HFFc6 (cell line): ENCODE measurements at regions not wholly inside any gene's neighbourhood (a gene's known extent, or its start where the extent isn't known, plus 50 kb on each side); places are given as distances from the start of the nearest gene placed in this dataset.

Experiments
- DNase-seq: peaks from one replicate; pipeline ENCODE4 v3.0.0-alpha.2; 2018
- H3K27ac Mint-ChIP-seq: 2 replicates; pipeline ENCODE4 v1.8.0; 2020; ENCODE audit warnings: mild to moderate bottlenecking, mixed read lengths
- H3K27me3 Mint-ChIP-seq: 2 replicates; pipeline ENCODE4 v1.8.0; 2021; ENCODE audit warnings: mild to moderate bottlenecking, moderate library complexity, mixed read lengths; ENCODE audit not compliant: insufficient read depth
- H3K36me3 Mint-ChIP-seq: 2 replicates; pipeline ENCODE4 v1.8.0; 2021; ENCODE audit warnings: low read depth, mixed read lengths
- H3K4me1 Mint-ChIP-seq: 2 replicates; pipeline ENCODE4 v1.8.0; 2020; ENCODE audit warnings: low read depth, mixed read lengths
- H3K4me3 Mint-ChIP-seq: 2 replicates; pipeline ENCODE4 v1.8.0; 2020; ENCODE audit warnings: mild to moderate bottlenecking, moderate library complexity, mixed read lengths
- H3K9me3 Mint-ChIP-seq: 2 replicates; pipeline ENCODE4 v1.8.0; 2020; ENCODE audit warnings: mild to moderate bottlenecking, mixed read lengths
- TF ChIP-seq, protein P1 (sequence below): fragments of 200-600 bp; sonication (generic); IDR thresholded peaks from 2 replicates; pipeline ENCODE4 v1.5.0; 2021; ENCODE audit warnings: antibody characterized with exemption, mild to moderate bottlenecking

DNA sequence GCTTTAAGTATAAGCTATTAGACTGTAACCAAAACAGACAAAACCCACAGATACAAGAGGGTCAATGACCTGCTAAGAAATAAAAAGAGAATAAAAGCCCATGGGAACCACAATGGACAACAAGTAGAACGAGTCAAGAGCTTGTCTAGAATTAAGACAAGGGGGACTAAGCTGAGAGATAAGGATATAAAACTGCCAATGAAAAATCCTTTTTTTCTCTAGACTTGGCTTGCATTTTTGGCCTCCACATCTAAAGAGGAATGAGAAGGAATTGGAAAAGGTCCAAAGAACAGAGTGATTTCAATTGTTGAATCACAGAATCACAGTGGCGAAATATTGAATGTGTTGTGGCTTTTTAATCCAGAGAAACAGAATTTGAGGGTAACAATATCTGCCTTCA lies 135.7 kb downstream of the QDPR start:
- no peak overlapping the region for H3K4me3 Mint-ChIP-seq
- H3K27ac Mint-ChIP-seq = no peak overlapping the region
- peak; percentile 2 for DNase-seq
- no peaks in the 10 kb centered on the region for H3K36me3 Mint-ChIP-seq
- peaks cover 10% of the 10 kb centered on the region for H3K27me3 Mint-ChIP-seq
- H3K4me1 Mint-ChIP-seq = no peaks in the 10 kb centered on the region
- no peaks in the 10 kb centered on the region for H3K9me3 Mint-ChIP-seq
- TF ChIP-seq, protein P1, sequence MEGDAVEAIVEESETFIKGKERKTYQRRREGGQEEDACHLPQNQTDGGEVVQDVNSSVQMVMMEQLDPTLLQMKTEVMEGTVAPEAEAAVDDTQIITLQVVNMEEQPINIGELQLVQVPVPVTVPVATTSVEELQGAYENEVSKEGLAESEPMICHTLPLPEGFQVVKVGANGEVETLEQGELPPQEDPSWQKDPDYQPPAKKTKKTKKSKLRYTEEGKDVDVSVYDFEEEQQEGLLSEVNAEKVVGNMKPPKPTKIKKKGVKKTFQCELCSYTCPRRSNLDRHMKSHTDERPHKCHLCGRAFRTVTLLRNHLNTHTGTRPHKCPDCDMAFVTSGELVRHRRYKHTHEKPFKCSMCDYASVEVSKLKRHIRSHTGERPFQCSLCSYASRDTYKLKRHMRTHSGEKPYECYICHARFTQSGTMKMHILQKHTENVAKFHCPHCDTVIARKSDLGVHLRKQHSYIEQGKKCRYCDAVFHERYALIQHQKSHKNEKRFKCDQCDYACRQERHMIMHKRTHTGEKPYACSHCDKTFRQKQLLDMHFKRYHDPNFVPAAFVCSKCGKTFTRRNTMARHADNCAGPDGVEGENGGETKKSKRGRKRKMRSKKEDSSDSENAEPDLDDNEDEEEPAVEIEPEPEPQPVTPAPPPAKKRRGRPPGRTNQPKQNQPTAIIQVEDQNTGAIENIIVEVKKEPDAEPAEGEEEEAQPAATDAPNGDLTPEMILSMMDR = no peak

GRCh38 chr4:17373666-17374065 lies 138.2 kb downstream of the QDPR start:
- Mint-ChIP-seq H3K27ac (no peak overlapping the region), H3K4me1 (no peaks in the 10 kb centered on the region), H3K4me3 (no peak overlapping the region), H3K36me3 (no peaks in the 10 kb centered on the region), H3K9me3 (no peaks in the 10 kb centered on the region), H3K27me3 (peaks cover 22% of the 10 kb centered on the region)
- no peak for DNase-seq
- TF ChIP-seq, protein P1 = no peak

- TF ChIP-seq, protein P1 = no peak
Measured at GRCh38 chr4:17370818-17371217, 141.1 kb downstream of the QDPR start.

DNA sequence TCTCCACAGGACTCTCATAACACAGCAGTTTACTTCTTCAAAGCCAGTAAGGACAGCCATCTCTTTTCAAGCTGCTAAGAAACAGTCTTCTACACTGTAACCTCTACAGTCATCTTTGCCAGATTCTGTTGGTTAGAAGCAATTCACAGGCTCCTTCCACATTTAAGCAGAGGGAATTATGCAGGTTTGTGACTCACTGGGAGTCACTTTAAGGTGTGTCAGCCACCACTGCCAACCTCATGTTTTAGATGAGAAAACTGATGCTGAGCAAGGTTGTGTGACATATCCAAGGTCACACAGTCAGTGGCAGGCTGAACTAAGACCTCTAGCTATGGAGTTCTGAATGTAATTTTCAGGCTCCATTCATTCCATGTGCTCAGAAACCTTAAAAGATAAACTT lies 143.5 kb downstream of the QDPR start:
- no peaks in the 10 kb centered on the region for H3K36me3 Mint-ChIP-seq
- peaks cover 33% of the 10 kb centered on the region for H3K27me3 Mint-ChIP-seq
- no peak overlapping the region for H3K27ac Mint-ChIP-seq
- no peak for DNase-seq
- TF ChIP-seq, protein P1 = no peak
- H3K4me1 Mint-ChIP-seq = no peaks in the 10 kb centered on the region
- H3K4me3 Mint-ChIP-seq = no peak overlapping the region
- no peaks in the 10 kb centered on the region for H3K9me3 Mint-ChIP-seq

More at GRCh38 chr4:17370818-17371217, 141.1 kb downstream of the QDPR start:
- DNase-seq = no peak
- Mint-ChIP-seq H3K9me3 (no peaks in the 10 kb centered on the region), H3K27ac (no peak overlapping the region), H3K27me3 (peaks cover 26% of the 10 kb centered on the region), H3K36me3 (no peaks in the 10 kb centered on the region), H3K4me1 (no peaks in the 10 kb centered on the region), H3K4me3 (no peak overlapping the region)

DNA sequence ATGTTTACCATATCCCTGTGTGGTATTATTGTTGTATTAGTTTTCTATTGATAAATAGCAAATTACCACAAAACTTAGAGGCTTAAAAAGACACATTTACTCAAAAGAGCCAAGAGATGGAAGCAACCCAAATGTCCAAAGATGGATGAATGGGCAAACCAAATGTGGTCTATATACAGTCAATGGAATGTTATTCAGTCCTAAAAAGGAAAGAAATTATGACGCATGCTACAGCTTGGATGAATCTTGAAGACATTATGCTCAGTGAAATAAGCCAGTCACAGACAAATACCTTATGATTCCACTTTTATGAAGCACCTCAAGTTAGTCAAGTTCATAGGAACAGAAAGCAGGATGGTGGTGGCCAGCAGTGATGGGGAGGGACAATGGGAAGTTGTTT lies 144.7 kb downstream of the QDPR start:
- Mint-ChIP-seq H3K4me1 (no peaks in the 10 kb centered on the region), H3K36me3 (no peaks in the 10 kb centered on the region), H3K27me3 (peaks cover 35% of the 10 kb centered on the region), H3K4me3 (no peak overlapping the region), H3K9me3 (no peaks in the 10 kb centered on the region), H3K27ac (no peak overlapping the region)
- no peak for DNase-seq
- TF ChIP-seq, protein P1 = no peak

DNA sequence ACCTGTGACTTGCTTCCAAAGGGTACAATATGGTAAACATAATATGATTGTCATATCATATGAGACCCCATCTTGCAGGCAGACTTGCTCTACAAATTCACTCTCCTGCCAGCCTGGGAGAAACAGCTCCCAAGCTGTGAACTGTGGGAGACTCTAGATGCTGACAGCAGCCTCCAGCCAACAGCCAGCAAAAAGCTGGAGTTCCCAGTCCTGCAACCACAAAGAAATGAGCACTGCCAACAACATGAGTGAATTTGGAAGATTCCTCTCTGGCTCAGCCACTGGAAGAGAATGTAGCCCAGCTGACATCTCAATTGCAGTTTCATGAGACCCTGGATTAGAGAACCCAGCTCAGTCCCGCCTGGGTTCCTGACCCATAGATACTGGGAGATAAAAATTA lies 145.4 kb downstream of the QDPR start:
- no peaks in the 10 kb centered on the region for H3K4me1 Mint-ChIP-seq
- no peaks in the 10 kb centered on the region for H3K9me3 Mint-ChIP-seq
- TF ChIP-seq, protein P1 = no peak
- H3K27me3 Mint-ChIP-seq = peaks cover 34% of the 10 kb centered on the region
- no peaks in the 10 kb centered on the region for H3K36me3 Mint-ChIP-seq
- H3K4me3 Mint-ChIP-seq = no peak overlapping the region
- no peak for DNase-seq
- H3K27ac Mint-ChIP-seq = no peak overlapping the region
